ENCODE measurements at regions not wholly inside any gene's neighbourhood (a gene's known extent, or its start where the extent isn't known, plus 50 kb on each side); places are given as distances from the start of the nearest gene placed in this dataset.

GRCh38 chr2:103526757-103527156 is 764.9 kb downstream of the TMEM182 start:
- no peak for DNase-seq

GRCh38 chr2:103527278-103527677 is 765.4 kb downstream of the TMEM182 start:
- DNase-seq, result no peak

- DNase-seq, result no peak
Observed at GRCh38 chr2:103529798-103530502, 768.1 kb downstream of the TMEM182 start.

GRCh38 chr2:103552775-103553174 is 790.9 kb downstream of the TMEM182 start:
- DNase-seq, result no peak

- DNase-seq, result no peak
Observed at GRCh38 chr2:103594823-103595222, 833.0 kb downstream of the TMEM182 start.

- no peak for DNase-seq
Observed at GRCh38 chr2:103605071-103605780, 843.4 kb downstream of the TMEM182 start.

- no peak for DNase-seq
Observed at GRCh38 chr2:103615611-103616105, 853.8 kb downstream of the TMEM182 start.

GRCh38 chr2:103616891-103617290 is 855.1 kb downstream of the TMEM182 start:
- DNase-seq, result no peak

- no peak for DNase-seq
Observed at GRCh38 chr2:103618112-103618511, 856.3 kb downstream of the TMEM182 start.

GRCh38 chr2:103627301-103627700 is 865.5 kb downstream of the TMEM182 start:
- DNase-seq, result no peak

GRCh38 chr2:103638978-103639377 is 877.1 kb downstream of the TMEM182 start:
- no peak for DNase-seq

GRCh38 chr2:103656558-103656957 is 894.7 kb downstream of the TMEM182 start:
- DNase-seq, result no peak

GRCh38 chr2:103660519-103660918 is 898.7 kb downstream of the TMEM182 start:
- DNase-seq, result no peak

GRCh38 chr2:103660947-103661346 is 899.1 kb downstream of the TMEM182 start:
- no peak for DNase-seq

- no peak for DNase-seq
Observed at GRCh38 chr2:103664690-103665089, 902.9 kb downstream of the TMEM182 start.

- DNase-seq, result no peak
Observed at GRCh38 chr2:103667335-103667884, 905.6 kb downstream of the TMEM182 start.

GRCh38 chr2:103669531-103669930 is 907.7 kb downstream of the TMEM182 start:
- no peak for DNase-seq

All from dermis blood vessel endothelial cell (primary cell).